OCI-LY1 (cell line): ENCODE measurements at regions not wholly inside any gene's neighbourhood (a gene's known extent, or its start where the extent isn't known, plus 50 kb on each side); places are given as distances from the start of the nearest gene placed in this dataset.

Experiments
- H2AFZ ChIP-seq: fragments of 200-600 bp; sonication (generic), shearing (Covaris generic); 2 replicates; pipeline ENCODE4 v1.6.0; 2014; ENCODE audit warnings: antibody characterized with exemption, mild to moderate bottlenecking, low read length
- H3F3A ChIP-seq: fragments of 200-600 bp; sonication (generic), shearing (Covaris generic); 2 replicates; pipeline ENCODE4 v1.6.0; 2014; ENCODE audit warnings: mild to moderate bottlenecking, antibody characterized with exemption, low read length, moderate library complexity; ENCODE audit not compliant: insufficient read depth
- H3K27ac ChIP-seq: fragments of 200-600 bp; sonication (generic); 2 replicates; pipeline ENCODE4 v1.5.1; 2014; ENCODE audit warnings: low read length, mixed run types, mild to moderate bottlenecking, low read depth; ENCODE audit not compliant: poor library complexity, severe bottlenecking
- H3K27me3 ChIP-seq: fragments of 200-600 bp; sonication (generic); 2 replicates; pipeline ENCODE4 v1.6.0; 2014; ENCODE audit warnings: antibody characterized with exemption, mild to moderate bottlenecking, low read length, moderate library complexity; ENCODE audit not compliant: insufficient read depth
- H3K36me3 ChIP-seq: fragments of 200-600 bp; sonication (generic); 2 replicates; pipeline ENCODE4 v1.6.1; 2014; ENCODE audit warnings: mild to moderate bottlenecking, antibody characterized with exemption, low read length, moderate library complexity, mixed read lengths; ENCODE audit not compliant: insufficient read depth
- H3K4me1 ChIP-seq: fragments of 200-600 bp; sonication (generic); 2 replicates; pipeline ENCODE4 v1.5.1; 2014; ENCODE audit warnings: mild to moderate bottlenecking, low read length, moderate library complexity; ENCODE audit not compliant: insufficient read depth, severe bottlenecking
- H3K4me2 ChIP-seq: fragments of 200-600 bp; sonication (generic), shearing (Covaris generic); 2 replicates; pipeline ENCODE4 v1.6.1; 2014; ENCODE audit warnings: low read length
- H3K4me3 ChIP-seq: fragments of 200-600 bp; sonication (generic); 2 replicates; pipeline ENCODE4 v1.5.1; 2014; ENCODE audit warnings: low read length, low read depth, mild to moderate bottlenecking, mixed read lengths; ENCODE audit not compliant: poor library complexity, severe bottlenecking
- H3K79me2 ChIP-seq: fragments of 200-600 bp; shearing (Covaris generic); 2 replicates; pipeline ENCODE4 v1.6.1; 2016; ENCODE audit warnings: mixed run types, low read length, mixed read lengths; ENCODE audit not compliant: insufficient read depth
- H3K9ac ChIP-seq: fragments of 200-600 bp; sonication (generic), shearing (Covaris generic); 2 replicates; pipeline ENCODE4 v1.6.1; 2014; ENCODE audit warnings: mild to moderate bottlenecking, low read length, mixed read lengths
- H3K9me2 ChIP-seq: fragments of 200-600 bp; sonication (generic), shearing (Covaris generic); 2 replicates; pipeline ENCODE4 v1.6.1; 2014; ENCODE audit warnings: low read depth, mild to moderate bottlenecking, low read length, mixed read lengths
- H3K9me3 ChIP-seq: fragments of 200-600 bp; shearing (Covaris generic); 2 replicates; pipeline ENCODE4 v1.6.1; 2014; ENCODE audit warnings: low read length, mixed read lengths
- H4K20me1 ChIP-seq: fragments of 200-600 bp; sonication (generic), shearing (Covaris generic); 2 replicates; pipeline ENCODE4 v1.6.0; 2016; ENCODE audit warnings: mild to moderate bottlenecking, low read length; ENCODE audit not compliant: insufficient read depth
- CTCF ChIP-seq: fragments of 200-600 bp; sonication (generic), shearing (Covaris generic); IDR thresholded peaks from 2 replicates; pipeline ENCODE4 v1.5.1; 2017; ENCODE audit warnings: mild to moderate bottlenecking, antibody characterized with exemption, low read length, moderate library complexity, mixed read lengths
- EZH2 ChIP-seq: fragments of 200-600 bp; sonication (generic), shearing (Covaris generic); IDR thresholded peaks from 2 replicates; pipeline ENCODE4 v1.8.0; 2017; ENCODE audit warnings: borderline replicate concordance, mixed run types, mild to moderate bottlenecking, antibody characterized with exemption, low read length, moderate library complexity, mixed read lengths

DNA sequence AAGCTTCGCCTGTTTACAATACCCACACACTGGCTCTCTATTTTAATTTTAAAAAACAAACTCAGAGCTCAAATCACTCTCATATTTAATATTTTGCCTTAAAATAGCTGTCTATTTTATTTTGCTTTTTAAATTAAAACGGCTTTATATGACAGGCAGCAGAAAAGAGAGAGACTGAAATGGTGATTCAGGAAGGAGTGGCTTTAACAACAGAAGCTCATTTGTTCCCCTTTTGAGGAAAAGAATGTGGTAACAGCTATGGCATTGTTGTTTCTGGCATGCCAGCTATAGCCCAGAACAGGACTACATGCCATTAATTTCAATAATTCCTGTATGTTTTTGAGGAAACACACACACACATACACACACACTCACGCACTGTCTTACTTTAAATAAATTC, 234.2 kb upstream of the PTBP2 start:
- Histone ChIP-seq H2AFZ (no peak overlapping the region), H3K79me2 (no peaks in the 10 kb centered on the region), H3K27me3 (no peaks in the 10 kb centered on the region), H3K4me2 (no peak overlapping the region), H4K20me1 (no peaks in the 10 kb centered on the region), H3K4me1 (no peaks in the 10 kb centered on the region), H3F3A (no peaks in the 10 kb centered on the region), H3K4me3 (no peak overlapping the region), H3K36me3 (no peaks in the 10 kb centered on the region), H3K9me2 (no peaks in the 10 kb centered on the region), H3K27ac (no peak overlapping the region), H3K9ac (no peak overlapping the region), H3K9me3 (no peaks in the 10 kb centered on the region)
- TF ChIP-seq CTCF, result no peak
- no peak for TF ChIP-seq EZH2

DNA sequence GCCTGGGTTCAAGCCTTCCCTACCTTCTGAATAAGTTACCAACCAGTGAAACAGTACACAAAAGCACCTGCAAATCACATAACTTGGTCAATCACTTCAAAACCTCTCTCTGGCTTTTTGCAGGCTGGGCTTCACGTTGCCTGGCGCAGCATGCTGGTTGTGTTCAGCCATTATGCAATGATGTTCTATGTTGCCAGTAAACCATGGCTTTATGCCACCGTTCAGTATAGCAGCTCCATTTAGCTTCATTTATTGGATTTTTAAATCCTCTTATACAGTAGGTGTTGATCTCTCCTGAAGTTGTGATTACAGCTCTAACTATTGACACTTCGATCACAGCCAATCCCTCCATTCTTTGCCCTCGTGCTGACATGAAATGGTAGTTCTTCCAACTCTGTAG, 233.6 kb upstream of the PTBP2 start:
- Histone ChIP-seq H3F3A (no peaks in the 10 kb centered on the region), H2AFZ (no peak overlapping the region)
- TF ChIP-seq CTCF (no peak), EZH2 (no peak)

DNA sequence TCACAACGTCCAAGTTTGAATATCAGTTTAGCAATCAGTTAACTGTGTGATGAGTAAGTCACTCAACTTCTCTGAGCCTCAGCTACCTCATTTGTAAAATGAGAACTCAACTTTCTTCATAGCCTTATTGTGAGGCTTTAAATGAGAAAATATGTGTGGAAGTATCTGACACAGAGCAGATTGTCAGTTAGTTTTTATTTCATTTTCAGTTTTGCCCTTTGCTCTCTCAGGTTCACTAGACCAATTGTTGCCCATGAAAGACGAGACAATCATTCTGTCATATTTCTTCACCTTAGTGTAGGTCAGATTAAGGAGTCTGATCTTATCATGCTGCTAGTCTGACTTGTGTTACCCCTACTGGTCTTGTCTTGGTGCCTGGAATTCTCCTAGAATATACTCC, 232.8 kb upstream of the PTBP2 start:
- H3K9ac ChIP-seq, result no peak overlapping the region
- no peaks in the 10 kb centered on the region for H4K20me1 ChIP-seq
- H3K4me1 ChIP-seq, result no peaks in the 10 kb centered on the region
- H3K79me2 ChIP-seq, result no peaks in the 10 kb centered on the region
- no peaks in the 10 kb centered on the region for H3K9me3 ChIP-seq
- H3K9me2 ChIP-seq, result no peaks in the 10 kb centered on the region
- no peaks in the 10 kb centered on the region for H3K36me3 ChIP-seq
- no peak for TF ChIP-seq EZH2
- no peak for TF ChIP-seq CTCF
- no peaks in the 10 kb centered on the region for H3F3A ChIP-seq
- no peak overlapping the region for H3K27ac ChIP-seq
- H3K27me3 ChIP-seq, result no peaks in the 10 kb centered on the region
- H2AFZ ChIP-seq, result no peak overlapping the region
- H3K4me3 ChIP-seq, result no peak overlapping the region
- no peak overlapping the region for H3K4me2 ChIP-seq

More for the DNA sequence above, 233.6 kb upstream of the PTBP2 start:
- Histone ChIP-seq H3K4me1 (no peaks in the 10 kb centered on the region), H3K27ac (no peak overlapping the region), H3K79me2 (no peaks in the 10 kb centered on the region), H4K20me1 (no peaks in the 10 kb centered on the region), H3K4me2 (no peak overlapping the region), H3K27me3 (no peaks in the 10 kb centered on the region), H3K4me3 (no peak overlapping the region), H3K36me3 (no peaks in the 10 kb centered on the region), H3K9me2 (no peaks in the 10 kb centered on the region), H3K9me3 (no peaks in the 10 kb centered on the region), H3K9ac (no peak overlapping the region)
